ENCODE measurements at regions not wholly inside any gene's neighbourhood (a gene's known extent, or its start where the extent isn't known, plus 50 kb on each side); places are given as distances from the start of the nearest gene placed in this dataset.

DNA sequence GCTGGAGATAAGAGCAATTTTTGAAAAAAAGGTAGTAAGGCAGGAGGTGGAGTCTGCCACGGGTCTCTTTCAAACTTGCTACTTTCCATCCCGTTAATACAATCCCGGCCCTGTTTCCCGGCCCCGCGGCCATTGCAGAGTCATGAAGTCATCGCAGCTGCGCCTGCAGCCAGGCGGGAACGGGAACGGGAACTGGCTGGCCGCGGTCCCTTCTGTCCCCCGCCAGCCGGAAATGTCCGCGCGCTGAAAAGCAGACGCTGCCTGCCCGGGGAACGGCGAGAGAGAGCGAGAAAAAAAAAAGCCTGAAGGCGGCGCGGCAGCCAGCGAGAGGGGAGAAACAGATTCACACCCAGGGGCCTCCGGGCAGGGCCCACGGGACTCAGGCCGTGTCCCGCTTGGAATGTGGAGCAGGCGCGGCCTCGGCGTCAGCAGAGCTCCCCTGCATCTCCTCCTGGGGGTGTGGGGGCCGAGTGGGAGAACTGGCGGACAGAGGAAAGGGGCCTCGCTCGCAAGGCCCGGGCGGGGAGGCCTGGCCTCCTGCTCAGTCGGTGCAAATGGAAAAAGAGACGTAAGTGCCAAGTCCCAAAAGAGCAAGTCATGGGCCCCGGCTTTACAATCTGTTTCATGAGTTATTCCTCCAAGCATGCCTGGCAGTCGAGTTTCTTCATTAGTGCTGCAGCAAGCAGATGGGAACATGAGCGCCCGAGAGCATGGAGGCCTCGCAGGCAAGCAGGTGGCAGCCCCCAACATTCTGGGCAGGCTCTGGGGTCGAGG is 201.2 kb upstream of the GAS1 start:
- ATAC-seq (peak; percentile 87), DNase-seq (ENCODE audit: low spot score) (peak; percentile 57)

DNA sequence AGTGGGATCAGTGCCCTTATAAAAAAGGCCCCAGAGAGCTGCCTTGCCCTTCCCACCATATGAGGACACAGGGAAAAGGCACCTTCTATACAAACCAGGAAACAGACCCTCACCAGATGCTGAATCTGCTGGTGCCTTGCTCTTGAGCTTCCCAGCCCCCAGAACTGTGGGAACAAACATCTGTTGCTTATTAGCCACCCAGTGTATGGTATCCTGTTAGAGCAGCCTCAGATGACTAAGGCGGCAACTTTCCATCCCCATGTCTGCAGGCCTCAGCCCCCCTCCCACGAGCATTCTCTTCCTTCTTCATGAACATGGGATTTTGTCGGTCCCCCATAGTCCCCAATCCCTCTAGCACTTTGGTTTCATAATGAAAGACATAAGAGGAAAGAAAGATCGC is 202.5 kb upstream of the GAS1 start:
- ATAC-seq (no peak), DNase-seq (ENCODE audit: low spot score) (no peak)

DNA sequence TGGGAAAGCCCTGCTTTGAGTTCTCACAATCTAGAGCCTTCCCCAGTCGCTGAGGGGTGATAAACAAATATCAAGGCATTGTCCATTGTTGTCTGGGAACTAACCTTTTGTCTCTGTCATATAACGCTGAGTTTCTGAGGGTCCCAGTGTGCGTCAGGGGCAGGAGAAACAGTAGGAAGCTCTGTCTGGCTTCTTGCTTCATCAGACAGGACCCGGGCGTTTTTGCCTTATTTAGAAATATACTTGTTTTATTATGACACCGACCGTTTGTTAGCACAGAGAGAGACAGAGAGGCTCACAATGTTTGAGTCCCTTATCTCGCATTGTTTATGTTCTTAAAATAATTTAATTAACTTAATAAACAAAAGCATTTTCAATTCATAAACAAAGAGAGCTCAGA is 204.9 kb upstream of the GAS1 start:
- DNase-seq (ENCODE audit: low spot score) (no peak), ATAC-seq (no peak)

DNA sequence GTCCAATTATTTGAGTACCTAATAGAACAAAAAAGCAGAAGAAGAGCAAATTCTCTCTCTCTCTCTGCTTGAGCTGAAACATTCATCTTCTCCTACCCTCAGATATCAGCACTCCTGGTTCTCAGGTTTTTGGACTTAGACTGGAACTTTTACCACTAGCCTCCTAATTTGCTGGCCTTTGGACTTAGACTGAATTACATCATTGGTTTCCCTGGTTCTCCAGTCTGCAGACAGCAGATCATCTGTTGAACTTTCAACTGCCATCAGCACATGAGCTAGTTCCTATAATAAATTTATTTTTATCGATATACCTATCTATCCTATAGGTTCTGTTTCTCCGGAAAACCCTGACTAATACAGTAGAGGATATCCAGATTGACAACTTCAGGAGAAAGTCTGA is 208.9 kb upstream of the GAS1 start:
- no peak for DNase-seq (ENCODE audit: low spot score)

DNA sequence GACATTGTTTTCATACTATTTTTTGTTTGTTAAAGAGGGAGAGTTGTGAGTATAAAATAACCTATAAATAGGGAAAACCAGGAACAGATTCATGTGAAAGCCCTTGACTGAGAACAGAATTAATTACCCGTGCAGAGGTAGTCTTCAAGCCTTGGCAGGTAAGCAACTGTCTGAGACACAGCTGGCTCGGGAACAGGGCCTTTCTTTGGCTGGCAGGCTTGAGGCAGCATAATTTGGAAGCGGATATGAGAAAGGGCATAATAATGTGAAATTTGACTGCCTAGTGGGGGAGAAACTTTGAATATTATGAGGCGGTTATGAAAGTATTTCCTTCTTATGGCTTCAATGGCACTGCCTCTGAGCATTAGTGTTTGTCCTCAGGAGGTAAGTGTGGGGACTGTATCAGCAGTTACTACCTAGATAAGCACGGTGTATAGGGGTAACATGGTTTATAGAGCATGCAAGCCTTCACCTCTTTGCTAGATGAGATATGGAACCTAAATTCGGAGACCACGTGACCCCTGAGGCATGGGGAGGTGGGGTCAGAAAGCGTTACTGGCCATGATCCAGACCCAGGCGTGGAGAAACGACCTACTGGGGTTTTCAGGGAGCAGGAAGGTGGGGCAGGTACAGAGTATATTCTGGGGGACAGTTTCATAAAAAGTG is 210.2 kb upstream of the GAS1 start:
- DNase-seq (ENCODE audit: low spot score) (no peak), ATAC-seq (no peak)

More for the DNA sequence above, 208.9 kb upstream of the GAS1 start:
- ATAC-seq: peak; percentile 84

DNA sequence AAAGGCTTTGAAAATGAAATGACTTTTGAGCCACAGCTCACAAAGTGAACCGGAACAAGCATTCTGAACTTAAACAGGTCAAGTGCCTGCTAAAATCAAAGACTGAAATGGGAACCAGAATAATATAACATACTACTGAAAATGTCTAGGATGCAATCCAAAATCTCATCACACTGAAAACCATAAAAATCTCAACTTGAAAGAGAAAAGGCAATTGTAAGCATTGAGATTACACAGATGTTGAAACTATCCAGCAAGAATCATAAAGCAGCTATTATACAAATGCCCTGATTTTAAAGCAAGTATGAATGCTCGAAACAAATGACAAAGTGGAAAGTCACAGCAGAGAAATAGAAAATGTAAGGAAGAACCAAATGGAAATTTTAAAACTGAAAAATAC is 211.5 kb upstream of the GAS1 start:
- ATAC-seq (no peak), DNase-seq (ENCODE audit: low spot score) (no peak)

DNA sequence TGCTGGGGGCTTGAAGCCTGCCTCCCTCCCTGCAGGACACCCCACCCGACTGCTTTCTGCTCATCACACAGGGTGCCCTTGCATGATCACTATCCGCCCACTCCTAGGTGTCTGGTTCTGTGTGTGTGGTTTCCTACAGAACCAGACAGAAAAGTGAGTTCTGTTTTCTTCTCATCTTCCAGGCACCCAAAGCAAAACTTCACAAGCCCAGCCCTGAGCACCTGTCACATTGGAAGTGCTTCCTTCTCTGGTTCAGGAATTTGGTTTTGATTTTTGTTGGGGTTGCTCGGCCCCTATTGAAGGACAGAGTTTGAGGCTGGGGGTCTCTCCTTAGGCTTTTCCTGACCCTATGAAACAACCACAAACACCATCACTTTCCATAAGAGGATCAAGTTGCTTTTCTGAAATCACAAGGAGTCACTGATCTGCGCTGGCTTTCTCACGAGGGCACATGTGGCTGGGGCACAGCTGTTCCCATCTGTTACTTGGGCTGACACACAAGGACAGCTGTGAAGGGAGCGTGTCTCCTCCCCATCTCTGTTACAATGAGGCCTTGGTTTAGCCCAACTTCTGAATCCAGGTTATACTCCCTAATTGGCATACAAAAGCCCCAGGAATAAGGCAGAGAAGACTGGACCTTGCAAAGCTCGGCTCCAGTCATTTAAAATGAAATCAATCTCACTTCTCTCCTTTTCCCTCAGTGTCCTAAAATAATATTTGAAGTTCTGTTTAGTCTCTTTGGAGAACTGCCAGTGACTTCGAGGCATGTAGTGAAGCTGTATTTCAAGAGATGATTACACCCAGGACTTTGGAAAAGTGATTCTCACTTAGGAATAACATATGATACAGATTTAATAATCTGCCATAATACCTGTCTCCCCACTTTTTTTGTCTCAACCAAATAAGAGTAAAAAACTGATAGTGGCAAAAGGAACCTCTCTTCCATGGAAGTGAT is 213.1 kb upstream of the GAS1 start:
- no peak for DNase-seq (ENCODE audit: low spot score)
- ATAC-seq: no peak

DNA sequence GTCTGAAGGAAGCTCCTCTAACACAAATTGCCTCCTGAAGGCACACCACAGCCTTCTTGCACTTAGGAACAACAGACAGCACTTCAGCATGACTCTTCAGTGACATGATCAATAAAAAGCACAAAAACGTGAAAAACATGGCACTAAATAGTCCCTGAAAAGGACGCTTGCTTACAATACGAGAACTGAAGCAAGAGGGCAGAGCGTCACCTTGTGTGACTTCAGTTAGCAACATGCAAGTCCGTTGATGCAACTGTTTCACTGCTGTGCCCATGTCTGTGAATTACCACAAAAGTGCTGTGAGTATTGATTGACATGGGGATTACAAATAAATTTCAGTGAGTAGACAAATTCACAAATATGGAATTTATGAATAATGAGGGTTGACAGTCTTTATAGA is 219.9 kb upstream of the GAS1 start:
- ATAC-seq (peak; percentile 37), DNase-seq (ENCODE audit: low spot score) (no peak)

DNA sequence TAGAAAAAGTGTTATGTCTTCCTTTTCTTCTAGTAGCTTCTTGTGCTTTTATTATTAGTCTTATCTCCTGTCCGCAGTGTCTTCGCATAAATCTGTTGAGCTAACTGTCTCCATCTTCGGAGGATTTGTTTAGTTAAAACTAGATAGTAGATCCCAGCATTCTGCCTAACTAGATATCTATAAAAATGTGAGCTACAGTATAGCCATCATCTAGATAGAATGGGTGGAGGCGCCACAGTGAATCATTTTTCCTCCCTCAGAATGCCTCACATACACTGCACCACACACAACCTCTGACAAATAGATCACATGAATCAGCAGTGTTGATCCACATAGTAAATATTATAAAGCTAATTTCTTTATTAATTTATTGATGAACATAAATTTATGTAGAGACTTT is 220.3 kb upstream of the GAS1 start:
- ATAC-seq (no peak), DNase-seq (ENCODE audit: low spot score) (no peak)

DNA sequence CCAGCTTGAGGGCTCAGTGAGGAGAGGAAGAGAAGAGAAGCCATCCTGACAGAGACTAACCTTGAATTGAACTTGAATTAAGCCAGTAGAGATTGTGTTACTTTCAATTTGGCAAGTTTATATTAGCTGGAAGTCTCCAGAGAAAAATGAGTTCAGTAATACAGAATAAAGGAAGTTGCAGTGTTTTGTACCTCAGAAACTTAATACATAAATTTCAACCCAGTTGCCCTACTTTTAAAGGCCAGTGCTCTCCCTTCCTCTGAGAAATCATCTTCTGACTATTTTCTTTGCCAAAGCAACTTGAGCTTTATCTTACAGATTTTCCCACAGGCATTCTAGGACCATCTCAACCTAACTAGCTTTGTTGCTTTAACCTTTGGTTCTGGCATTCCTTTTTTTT is 231.0 kb upstream of the GAS1 start:
- ATAC-seq (no peak), DNase-seq (ENCODE audit: low spot score) (no peak)

DNA sequence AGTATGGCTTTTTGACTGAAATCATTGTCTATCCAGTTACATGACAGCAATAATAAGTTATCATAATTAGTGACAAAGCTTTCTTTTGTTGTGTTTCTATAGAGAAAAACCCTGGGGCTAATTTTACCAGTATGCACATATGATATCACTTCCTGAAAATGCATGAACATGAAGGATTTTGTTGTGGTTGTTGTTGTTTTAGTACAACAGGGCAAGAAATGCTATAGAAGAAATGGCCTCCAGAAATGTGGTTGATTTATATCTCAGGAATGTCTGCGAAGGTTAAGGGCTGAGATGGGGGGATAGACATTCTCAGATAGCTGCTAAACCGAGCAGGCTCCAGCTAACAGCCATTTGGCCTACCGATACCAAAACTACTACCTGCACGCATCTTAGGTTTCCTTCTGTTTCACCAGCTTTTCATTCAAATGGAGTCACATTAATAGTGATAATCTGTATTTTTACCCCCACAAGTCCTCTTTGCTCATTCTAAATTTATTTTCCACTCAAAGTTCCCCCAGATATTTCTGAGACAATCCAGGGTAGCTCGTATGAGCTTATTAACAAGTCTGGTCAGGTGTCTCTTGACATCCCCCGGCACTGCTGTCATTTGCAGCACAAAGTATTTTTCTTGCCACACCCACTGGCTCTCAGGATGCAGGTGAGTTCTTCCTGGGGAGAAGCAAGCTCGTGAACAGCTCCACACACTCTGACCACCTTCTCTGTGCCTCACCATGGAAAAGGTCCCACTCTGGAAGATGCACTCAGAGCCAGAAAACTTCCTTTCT is 232.4 kb upstream of the GAS1 start:
- no peak for DNase-seq (ENCODE audit: low spot score)
- ATAC-seq: no peak

DNA sequence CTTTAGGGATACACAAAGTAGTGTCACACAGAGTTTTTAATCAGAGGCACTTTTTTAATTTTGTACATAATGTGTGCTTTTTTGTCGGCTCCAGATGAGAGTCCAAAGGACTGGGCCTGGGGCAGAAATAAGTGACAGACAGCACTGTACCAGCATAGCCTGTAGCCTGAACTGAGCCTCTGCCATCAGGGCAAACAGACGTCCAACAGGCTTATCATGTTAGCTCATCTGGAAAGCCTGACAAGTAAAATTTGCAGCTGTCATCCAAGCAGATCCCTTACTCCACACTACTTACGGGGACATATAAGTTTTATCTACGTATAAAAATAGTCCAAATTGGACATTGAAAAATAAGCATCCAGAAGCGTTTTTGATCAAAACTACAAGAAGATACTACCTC is 233.1 kb upstream of the GAS1 start:
- DNase-seq (ENCODE audit: low spot score) (no peak), ATAC-seq (no peak)

DNA sequence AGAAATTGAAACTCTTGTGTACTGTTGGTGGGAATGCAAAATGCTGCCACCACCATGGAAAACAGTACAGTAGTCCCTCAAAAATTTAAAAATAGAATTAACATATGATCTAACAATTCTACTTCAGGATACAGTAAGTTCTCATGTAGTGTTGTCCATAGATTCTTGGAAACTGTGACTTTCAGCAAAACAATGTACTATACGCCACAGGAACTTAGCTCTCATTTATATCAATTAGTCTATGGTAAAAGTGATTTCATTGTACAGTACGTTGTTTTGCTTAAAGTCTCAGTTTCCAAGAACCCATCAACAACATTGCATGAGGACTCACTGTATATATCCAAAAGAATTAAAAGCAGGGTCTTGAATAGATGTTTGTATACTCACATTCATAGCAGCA is 233.5 kb upstream of the GAS1 start:
- ATAC-seq (no peak), DNase-seq (ENCODE audit: low spot score) (no peak)

DNA sequence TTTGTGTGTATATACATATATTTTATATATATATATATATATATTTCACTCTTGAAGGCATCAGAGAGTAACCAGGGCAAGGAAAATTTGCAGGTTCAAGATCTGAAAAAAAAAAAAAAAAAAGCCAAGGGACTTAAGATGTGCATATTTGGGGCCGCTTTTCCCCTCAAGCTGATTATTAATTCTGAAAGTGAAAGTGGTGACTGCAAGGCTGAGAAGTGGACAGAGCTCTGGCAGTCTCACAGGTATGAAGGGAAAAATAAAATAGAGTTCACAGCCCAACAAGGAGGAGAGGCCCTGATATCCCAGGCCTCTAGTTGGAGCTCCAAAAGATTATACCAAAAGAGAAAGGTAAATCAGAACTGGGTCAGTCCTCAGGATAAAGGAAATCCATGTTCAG is 234.4 kb upstream of the GAS1 start:
- DNase-seq (ENCODE audit: low spot score) (no peak), ATAC-seq (peak; percentile 31)

DNA sequence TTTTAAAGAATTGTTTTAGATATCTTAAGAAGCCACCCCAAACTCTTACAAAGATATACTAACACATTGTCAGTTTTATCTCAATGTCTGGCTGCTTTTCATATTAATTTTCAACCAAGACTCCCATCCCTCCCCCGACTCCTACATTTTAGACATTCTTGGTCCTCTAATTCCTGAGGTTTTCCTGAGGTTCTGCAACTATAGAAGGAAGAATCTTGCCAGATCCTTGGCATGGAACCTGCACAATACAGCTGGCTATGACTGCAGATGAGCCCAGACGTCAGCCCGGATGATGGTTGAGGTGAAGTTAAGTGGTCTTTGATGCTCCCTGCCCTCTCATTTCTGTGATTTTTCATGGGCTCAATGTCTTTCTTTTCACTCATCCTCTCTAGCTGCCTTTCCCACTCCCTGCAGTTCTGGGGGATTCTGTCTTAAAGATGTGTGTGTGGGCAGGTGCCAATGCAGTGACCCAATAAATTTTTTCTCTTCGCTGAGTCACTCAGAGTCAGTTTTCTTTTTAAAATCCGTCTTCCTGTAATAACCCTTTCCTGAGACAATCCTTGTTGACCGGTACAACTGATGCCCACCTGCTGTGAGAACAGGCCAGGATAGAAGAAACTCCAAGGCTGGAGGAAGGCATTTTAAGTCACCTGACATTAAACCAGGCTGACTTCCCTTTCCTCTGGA is 237.8 kb upstream of the GAS1 start:
- no peak for DNase-seq (ENCODE audit: low spot score)
- no peak for ATAC-seq

DNA sequence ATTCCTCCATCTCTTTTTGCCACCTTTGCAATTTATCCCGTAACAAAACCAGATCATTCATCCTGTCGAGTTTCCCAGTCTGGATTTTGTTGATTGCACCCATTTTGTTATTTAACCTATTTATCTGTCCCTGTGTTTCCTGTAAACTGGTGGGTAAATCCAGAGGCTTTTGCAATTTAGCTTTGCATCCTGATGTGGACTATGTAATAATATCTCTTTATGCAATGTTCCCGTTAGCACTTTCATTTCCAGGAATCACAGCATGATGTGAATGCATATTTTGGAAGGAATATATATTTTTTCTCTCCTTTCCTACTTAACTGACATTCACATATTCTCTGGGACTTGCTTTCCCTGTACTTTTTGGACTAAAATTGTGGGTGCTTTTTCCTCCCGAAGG is 240.3 kb upstream of the GAS1 start:
- ATAC-seq: no peak
- no peak for DNase-seq (ENCODE audit: low spot score)

DNA sequence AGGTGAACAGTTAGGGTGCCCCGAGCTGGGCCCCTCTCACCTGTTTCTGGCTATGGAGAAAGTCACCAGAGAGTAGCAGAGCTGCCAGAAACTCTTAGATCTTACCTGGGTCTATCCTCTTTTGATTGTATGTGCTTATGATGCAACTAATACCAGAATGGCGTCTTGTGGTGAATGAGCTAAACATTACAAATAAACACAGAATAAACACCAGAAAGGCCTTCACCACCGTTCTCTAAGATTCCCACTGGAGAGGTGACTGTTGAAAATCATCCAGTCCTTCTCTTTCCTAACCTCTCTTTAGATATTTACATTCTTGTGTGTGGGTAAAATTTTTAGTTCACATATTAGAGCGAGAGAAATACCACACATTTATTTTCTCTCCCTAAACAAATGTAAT is 241.7 kb upstream of the GAS1 start:
- ATAC-seq (no peak), DNase-seq (ENCODE audit: low spot score) (no peak)

DNA sequence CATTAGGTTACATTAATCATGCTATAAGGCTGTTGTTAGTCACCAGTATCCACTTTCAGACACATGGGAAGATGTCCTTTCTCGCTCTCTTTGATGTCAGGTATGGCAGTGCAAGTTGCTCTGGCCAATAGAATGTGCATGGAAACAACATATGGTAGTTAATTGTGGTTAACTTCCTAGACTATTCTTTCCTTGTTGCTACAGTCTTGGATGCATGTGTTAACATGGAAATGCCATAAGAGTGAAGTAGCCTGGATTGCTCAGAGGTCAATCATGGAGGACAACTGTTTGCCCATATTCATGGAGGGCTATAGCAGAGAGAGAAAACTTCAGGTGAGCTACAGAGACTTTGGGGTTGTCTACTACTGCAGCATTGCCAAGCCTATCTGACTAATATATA is 245.8 kb upstream of the GAS1 start:
- no peak for DNase-seq (ENCODE audit: low spot score)
- no peak for ATAC-seq

DNA sequence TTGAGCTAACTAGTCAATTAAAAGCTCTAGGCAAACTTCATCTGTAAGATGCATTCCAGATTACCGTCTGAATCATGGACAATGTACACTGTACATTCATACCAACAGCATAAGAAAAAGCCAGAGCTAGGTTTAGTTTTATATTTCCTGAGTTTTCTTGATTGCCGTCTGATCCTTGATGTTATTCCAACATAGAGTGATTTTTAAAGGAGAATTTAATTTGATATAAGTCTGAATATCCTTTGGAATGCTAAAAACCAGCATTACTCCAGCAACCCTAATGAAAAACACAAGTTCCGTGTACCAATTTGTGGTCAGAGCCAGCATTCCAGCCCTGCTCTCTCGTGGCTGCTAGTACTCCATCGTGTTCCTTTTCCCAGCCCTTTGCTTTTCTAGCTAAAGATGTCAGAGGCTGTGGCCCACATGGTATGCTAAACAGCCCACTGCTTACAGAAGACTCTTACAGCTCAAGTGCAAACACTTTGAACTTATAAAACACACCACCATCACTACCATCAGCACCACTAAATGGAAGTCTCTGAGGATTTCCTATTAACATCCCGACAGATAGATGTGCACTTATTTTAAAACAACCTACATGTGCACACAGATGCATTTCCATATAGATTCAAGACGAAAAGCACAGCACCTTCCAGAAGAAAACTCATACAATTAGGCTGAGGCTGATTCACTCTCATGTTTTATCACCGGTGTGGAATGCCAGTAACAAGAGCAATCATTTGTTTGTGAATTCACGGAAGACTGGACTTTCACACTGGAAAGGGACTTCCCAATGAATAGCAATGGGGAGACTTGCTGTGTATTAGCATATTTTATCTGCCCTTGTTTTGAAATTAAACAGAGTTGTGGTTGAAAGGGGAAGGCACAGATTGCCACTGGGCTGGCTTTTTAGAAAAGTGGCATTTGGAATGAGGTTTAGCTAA is 246.9 kb upstream of the GAS1 start:
- ATAC-seq: no peak
- DNase-seq (ENCODE audit: low spot score): no peak

All from left lobe of liver (tissue), 2 donors.